CD4-positive, alpha-beta T cell (primary cell): ENCODE measurements at regions not wholly inside any gene's neighbourhood (a gene's known extent, or its start where the extent isn't known, plus 50 kb on each side); places are given as distances from the start of the nearest gene placed in this dataset.

Experiments used
- ATAC-seq: fragments of 200-7000 bp; cut with Tn5 transposase; one replicate; pipeline ENCODE4 v1.10.0; 2022; ENCODE audit warnings: mild to moderate bottlenecking; ENCODE audit not compliant: poor library complexity
- CTCF ChIA-PET: fragments of 350-600 bp; sonication (Branson Sonifier 250); formaldehyde crosslinking; loops from one replicate; lab custom pipeline; 2021; ENCODE audit warnings: antibody characterized with exemption, inconsistent platforms; lab: Charles Lee
- POLR2A ChIA-PET: fragments of 350-600 bp; sonication (Branson Sonifier 250); formaldehyde crosslinking; loops from one replicate; lab custom pipeline; 2021; ENCODE audit warnings: antibody characterized with exemption, inconsistent platforms; lab: Charles Lee
- DNase-seq, 14 experiments: peaks; one replicate each; pipeline ENCODE4 v3.0.0-alpha.2; 2013 to 2020; ENCODE audit warnings: mixed read lengths in 2 of 14
- H3K27ac ChIP-seq, 2 donors: one replicate each; pipeline versions ENCODE4 v1.5.1 to v1.7.0; 2013; ENCODE audit warnings: low read length in 2 of 2, low read depth in 1 of 2, mild to moderate bottlenecking in 1 of 2
- H3K27me3 ChIP-seq, 2 experiments: 1 replicate in 1 of 2; 2 replicates in 1 of 2; pipeline versions ENCODE4 v1.6.1 to v1.7.0; 2013; ENCODE audit warnings: low read length in 2 of 2, control low read depth in 1 of 2, mild to moderate bottlenecking in 1 of 2, moderate library complexity in 1 of 2; ENCODE audit not compliant: insufficient read depth in 2 of 2, control insufficient read depth in 1 of 2
- H3K36me3 ChIP-seq: one replicate; pipeline ENCODE4 v1.6.1; 2013; ENCODE audit warnings: low read length, control low read depth; ENCODE audit not compliant: insufficient read depth
- H3K4me1 ChIP-seq: one replicate; pipeline ENCODE4 v1.6.1; 2013; ENCODE audit warnings: low read length, control low read depth; ENCODE audit not compliant: insufficient read depth
- H3K4me3 ChIP-seq: one replicate; pipeline ENCODE4 v1.5.1; 2013; ENCODE audit warnings: mild to moderate bottlenecking, low read length, moderate library complexity
- H3K9me3 ChIP-seq, 2 experiments: 1 replicate in 1 of 2; 2 replicates in 1 of 2; pipeline versions ENCODE4 v1.6.1 to v1.7.0; 2013; ENCODE audit warnings: low read length in 2 of 2, mild to moderate bottlenecking in 2 of 2, control low read depth in 1 of 2, moderate library complexity in 1 of 2; ENCODE audit not compliant: control insufficient read depth in 1 of 2, insufficient read depth in 1 of 2
- H3K27ac Mint-ChIP-seq: one replicate; pipeline ENCODE4 v1.8.0; 2020; ENCODE audit warnings: mixed read lengths
- H3K27me3 Mint-ChIP-seq: one replicate; pipeline ENCODE4 v1.8.0; 2021; ENCODE audit warnings: mixed read lengths
- H3K36me3 Mint-ChIP-seq: one replicate; pipeline ENCODE4 v1.8.0; 2021; ENCODE audit warnings: low read depth, mixed read lengths
- H3K4me1 Mint-ChIP-seq: one replicate; pipeline ENCODE4 v1.8.0; 2021; ENCODE audit warnings: low read depth, mixed read lengths
- H3K4me3 Mint-ChIP-seq: one replicate; pipeline ENCODE4 v1.8.0; 2020; ENCODE audit warnings: mild to moderate bottlenecking, mixed read lengths
- H3K9me3 Mint-ChIP-seq: one replicate; pipeline ENCODE4 v1.8.0; 2020; ENCODE audit warnings: mixed read lengths
- CTCF ChIP-seq: fragments of 200-600 bp; IDR thresholded peaks from one replicate; pipeline ENCODE4 v1.8.0; 2022; ENCODE audit warnings: antibody characterized with exemption, mild to moderate bottlenecking
- intact Hi-C, 2 experiments: fragments of 100-400 bp; cut with DNase I in 1 of 2; cut with micrococcal nuclease in 1 of 2; formaldehyde crosslinking; loops; one replicate each; pipeline versions ENCODE4 v1.15.1 to v1.9.0; 2023 to 2025; cut with DNase I, micrococcal nuclease

GRCh38 chr14:22096514-22096895 is 422.9 kb upstream of the OR4E1 start:
- H3K4me3 Mint-ChIP-seq: peak overlapping the region; percentile 85
- peaks cover 54% of the 10 kb centered on the region for H3K4me1 Mint-ChIP-seq

GRCh38 chr14:22095860-22096513 is 422.4 kb upstream of the OR4E1 start:
- Histone ChIP-seq H3K27ac (peak overlapping the region; percentile 9 to 13), H3K27me3 (no peaks in the 10 kb centered on the region), H3K4me1 (peaks cover 24% of the 10 kb centered on the region), H3K9me3 (no peaks in the 10 kb centered on the region), H3K36me3 (no peaks in the 10 kb centered on the region), H3K4me3 (peak overlapping the region; percentile 24)
- POLR2A ChIA-PET: interaction anchor here (0.7 to 2.9 kb wide), 9 partner anchors 10 to 436 kb away, joined by 3 to 26 read pairs (median 3); no protein-coding TSS in a partner anchor
- Mint-ChIP-seq H3K27ac (peak overlapping the region; percentile 88), H3K9me3 (no peaks in the 10 kb centered on the region), H3K36me3 (no peaks in the 10 kb centered on the region), H3K4me3 (peak overlapping the region; percentile 85), H3K4me1 (peaks cover 54% of the 10 kb centered on the region), H3K27me3 (no peaks in the 10 kb centered on the region)
- ATAC-seq (peak; percentile 69), DNase-seq (peak in 10 of 14 experiments; percentile 9 to 66 (median 30))
- intact Hi-C loops: no loop called here
- TF ChIP-seq CTCF: no peak
- CTCF ChIA-PET: interaction anchor here (1.7 kb wide), 1 partner anchor 16 kb away, joined by 3 read pairs; no protein-coding TSS in a partner anchor

More at GRCh38 chr14:22096514-22096895, 422.9 kb upstream of the OR4E1 start:
- no peak for TF ChIP-seq CTCF
- Mint-ChIP-seq H3K36me3 (no peaks in the 10 kb centered on the region), H3K27ac (peak overlapping the region; percentile 88), H3K27me3 (no peaks in the 10 kb centered on the region), H3K9me3 (no peaks in the 10 kb centered on the region)
- peaks cover 24% of the 10 kb centered on the region for H3K4me1 ChIP-seq
- intact Hi-C loops: no loop called here
- H3K36me3 ChIP-seq: no peaks in the 10 kb centered on the region
- POLR2A ChIA-PET: interaction anchor here (0.8 to 2.9 kb wide), 6 partner anchors 10 to 50 kb away, joined by 3 to 26 read pairs (median 4); no protein-coding TSS in a partner anchor
- ATAC-seq (peak; percentile 67), DNase-seq (peak in 3 of 14 experiments; percentile 49 to 60 (median 53))
- no peaks in the 10 kb centered on the region for H3K9me3 ChIP-seq
- H3K27ac ChIP-seq: no peak overlapping the region
- H3K4me3 ChIP-seq: peak overlapping the region; percentile 24
- CTCF ChIA-PET: interaction anchor here (1.2 to 1.7 kb wide), 2 partner anchors 12 to 16 kb away, joined by 3 read pairs; no protein-coding TSS in a partner anchor
- no peaks in the 10 kb centered on the region for H3K27me3 ChIP-seq

GRCh38 chr14:22089940-22090339 is 416.3 kb upstream of the OR4E1 start:
- H3K9me3 ChIP-seq: no peaks in the 10 kb centered on the region
- H3K4me3 ChIP-seq: no peak overlapping the region
- peaks cover 12% of the 10 kb centered on the region for H3K4me1 Mint-ChIP-seq
- no peaks in the 10 kb centered on the region for H3K9me3 Mint-ChIP-seq
- no peak for DNase-seq
- POLR2A ChIA-PET: no interaction called here
- no peak overlapping the region for H3K27ac ChIP-seq
- CTCF ChIA-PET: no interaction called here
- H3K36me3 ChIP-seq: no peaks in the 10 kb centered on the region
- intact Hi-C loops: no loop called here
- H3K27me3 Mint-ChIP-seq: no peaks in the 10 kb centered on the region
- H3K36me3 Mint-ChIP-seq: no peaks in the 10 kb centered on the region
- TF ChIP-seq CTCF: no peak
- peaks cover 2% of the 10 kb centered on the region for H3K4me1 ChIP-seq
- no peak overlapping the region for H3K4me3 Mint-ChIP-seq
- no peak for ATAC-seq
- H3K27ac Mint-ChIP-seq: no peak overlapping the region
- no peaks in the 10 kb centered on the region for H3K27me3 ChIP-seq
